ENCODE measurements at regions not wholly inside any gene's neighbourhood (a gene's known extent, or its start where the extent isn't known, plus 50 kb on each side); places are given as distances from the start of the nearest gene placed in this dataset.

DNA sequence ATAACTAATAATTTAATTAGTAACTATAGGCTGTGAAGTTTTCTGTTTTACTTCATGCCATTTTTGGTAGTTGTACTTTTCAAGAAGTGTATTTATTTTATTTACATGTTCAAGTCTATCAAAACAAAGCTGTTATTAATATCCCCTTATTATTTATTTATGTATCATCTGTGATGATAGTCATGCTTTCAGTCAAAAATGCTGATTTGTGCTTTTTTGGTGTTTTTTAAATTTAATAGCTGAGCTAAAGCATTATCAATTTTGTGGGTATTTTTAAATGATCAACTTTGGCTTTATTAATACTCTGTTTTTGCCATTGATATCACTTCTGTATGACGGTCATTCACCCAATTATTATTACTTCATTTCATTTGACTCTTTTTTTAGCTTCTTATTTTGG lies 1229.2 kb upstream of the CADM2 start:
- Histone ChIP-seq H3K27ac (no peak overlapping the region), H3K9me3 (no peaks in the 10 kb centered on the region), H3K27me3 (no peaks in the 10 kb centered on the region), H3K36me3 (no peaks in the 10 kb centered on the region), H3K4me1 (no peaks in the 10 kb centered on the region), H3K4me3 (no peak overlapping the region)
- no peak for DNase-seq
- TF ChIP-seq POLR2A (IDR thresholded peaks at IDR 0.05): no peak
- no peak for TF ChIP-seq CTCF (IDR thresholded peaks at IDR 0.05)

DNA sequence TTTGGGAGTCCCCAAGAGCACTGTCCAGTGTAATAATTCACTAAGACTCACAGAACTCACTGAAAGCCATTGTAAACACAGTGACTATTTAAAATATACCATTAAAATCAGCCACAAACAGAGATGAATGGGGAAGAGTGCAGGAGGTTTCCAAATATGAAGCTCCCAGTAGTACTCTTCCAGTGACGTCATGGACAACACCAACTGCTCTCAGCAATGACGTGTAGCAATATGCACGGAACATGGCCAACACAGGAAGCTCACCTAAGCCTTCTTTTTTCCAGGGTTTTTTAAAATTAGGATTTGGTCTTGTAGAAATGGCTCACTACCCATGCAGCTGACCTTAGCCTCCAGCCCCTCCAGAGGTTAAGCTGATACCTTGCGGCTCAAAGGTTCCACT lies 1224.1 kb upstream of the CADM2 start:
- H3K27ac ChIP-seq: no peak overlapping the region
- no peak overlapping the region for H3K4me3 ChIP-seq
- no peaks in the 10 kb centered on the region for H3K36me3 ChIP-seq
- no peaks in the 10 kb centered on the region for H3K9me3 ChIP-seq
- no peak for DNase-seq
- TF ChIP-seq POLR2A (IDR thresholded peaks at IDR 0.05) (no peak), CTCF (IDR thresholded peaks at IDR 0.05) (no peak)
- H3K27me3 ChIP-seq: no peaks in the 10 kb centered on the region
- no peaks in the 10 kb centered on the region for H3K4me1 ChIP-seq

DNA sequence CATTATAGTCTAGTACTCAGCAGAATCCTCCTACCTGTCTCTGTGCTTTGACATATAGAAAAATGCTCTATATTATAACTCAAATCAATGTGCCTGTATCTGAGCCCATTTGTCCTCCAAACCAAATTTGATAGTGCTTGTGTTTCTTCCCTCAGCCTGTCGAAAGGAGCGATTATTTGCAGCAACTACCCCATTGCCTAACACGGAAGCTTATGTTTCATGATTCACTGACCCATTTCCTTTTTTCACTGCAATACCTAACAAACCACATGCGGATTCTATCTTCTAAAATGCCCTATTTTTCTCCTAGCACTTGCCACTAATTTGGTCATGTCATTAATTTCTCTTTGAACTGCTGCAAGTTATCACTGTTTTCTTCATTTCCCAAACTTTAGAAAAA lies 1220.6 kb upstream of the CADM2 start:
- H3K4me1 ChIP-seq: no peaks in the 10 kb centered on the region
- H3K27ac ChIP-seq: no peak overlapping the region
- no peaks in the 10 kb centered on the region for H3K27me3 ChIP-seq
- no peaks in the 10 kb centered on the region for H3K9me3 ChIP-seq
- H3K4me3 ChIP-seq: no peak overlapping the region
- no peak for DNase-seq
- no peaks in the 10 kb centered on the region for H3K36me3 ChIP-seq
- TF ChIP-seq POLR2A (IDR thresholded peaks at IDR 0.05) (no peak), CTCF (IDR thresholded peaks at IDR 0.05) (no peak)

- DNase-seq: no peak
- Histone ChIP-seq H3K4me1 (no peaks in the 10 kb centered on the region), H3K36me3 (no peaks in the 10 kb centered on the region), H3K27me3 (no peaks in the 10 kb centered on the region), H3K4me3 (no peak overlapping the region), H3K9me3 (no peaks in the 10 kb centered on the region), H3K27ac (no peak overlapping the region)
- no peak for TF ChIP-seq CTCF (IDR thresholded peaks at IDR 0.05)
- TF ChIP-seq POLR2A (IDR thresholded peaks at IDR 0.05): no peak
These were observed 1218.3 kb upstream of the CADM2 start for GRCh38 chr3:83740504-83740903.

DNA sequence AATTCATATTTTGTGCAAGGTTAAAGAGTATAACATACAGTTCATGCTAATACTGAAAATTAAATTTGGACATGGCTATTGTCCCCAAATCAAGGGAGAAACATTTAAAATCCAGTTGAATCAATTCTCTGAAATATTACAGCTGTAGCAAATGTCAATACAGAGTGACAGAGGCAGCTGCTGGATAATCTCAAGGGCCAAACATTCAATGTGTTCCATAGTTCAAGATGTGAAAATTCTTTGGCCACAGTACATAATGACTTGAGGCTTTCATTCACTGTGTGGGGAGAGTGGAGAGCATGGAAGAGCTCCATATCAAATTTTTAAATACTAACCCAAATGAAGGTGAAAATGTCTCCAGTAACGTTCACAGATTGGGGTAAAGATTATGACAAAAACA lies 1192.8 kb upstream of the CADM2 start:
- Histone ChIP-seq H3K36me3 (no peaks in the 10 kb centered on the region), H3K9me3 (no peaks in the 10 kb centered on the region), H3K27ac (no peak overlapping the region), H3K27me3 (no peaks in the 10 kb centered on the region), H3K4me3 (no peak overlapping the region), H3K4me1 (no peaks in the 10 kb centered on the region)
- no peak for DNase-seq
- TF ChIP-seq CTCF (IDR thresholded peaks at IDR 0.05): no peak
- TF ChIP-seq POLR2A (IDR thresholded peaks at IDR 0.05): no peak
